NB4 (cell line): ENCODE measurements at regions not wholly inside any gene's neighbourhood (a gene's known extent, or its start where the extent isn't known, plus 50 kb on each side); places are given as distances from the start of the nearest gene placed in this dataset.
"Not testable (repeated sequence)": the region's sequence is repeated elsewhere in the genome, so short reads cannot be mapped to it uniquely, and the experiment has no call there.

Source experiments
- DNase-seq: peaks from one replicate; pipeline ENCODE4 v3.0.0; 2010; ENCODE audit warnings: low read depth
- H3K4me3 ChIP-seq: one replicate; pipeline ENCODE4 v1.5.1; 2011; ENCODE audit warnings: mild to moderate bottlenecking, low read depth, low read length, moderate library complexity
- CTCF ChIP-seq: IDR thresholded peaks from one replicate; pipeline ENCODE4 v1.5.1; 2012; ENCODE audit warnings: low read depth, low read length
- MAX ChIP-seq: IDR thresholded peaks from 2 replicates; pipeline ENCODE4 v1.6.1; 2011; ENCODE audit warnings: low read depth, low read length
- MYC ChIP-seq: IDR thresholded peaks from 2 replicates; pipeline ENCODE4 v1.6.1; 2011; ENCODE audit warnings: low read depth, low read length
- POLR2A ChIP-seq: IDR thresholded peaks from 2 replicates; pipeline ENCODE4 v1.6.1; 2011; ENCODE audit warnings: mild to moderate bottlenecking; ENCODE audit not compliant: insufficient read length; ENCODE audit errors: extremely low read depth

DNA sequence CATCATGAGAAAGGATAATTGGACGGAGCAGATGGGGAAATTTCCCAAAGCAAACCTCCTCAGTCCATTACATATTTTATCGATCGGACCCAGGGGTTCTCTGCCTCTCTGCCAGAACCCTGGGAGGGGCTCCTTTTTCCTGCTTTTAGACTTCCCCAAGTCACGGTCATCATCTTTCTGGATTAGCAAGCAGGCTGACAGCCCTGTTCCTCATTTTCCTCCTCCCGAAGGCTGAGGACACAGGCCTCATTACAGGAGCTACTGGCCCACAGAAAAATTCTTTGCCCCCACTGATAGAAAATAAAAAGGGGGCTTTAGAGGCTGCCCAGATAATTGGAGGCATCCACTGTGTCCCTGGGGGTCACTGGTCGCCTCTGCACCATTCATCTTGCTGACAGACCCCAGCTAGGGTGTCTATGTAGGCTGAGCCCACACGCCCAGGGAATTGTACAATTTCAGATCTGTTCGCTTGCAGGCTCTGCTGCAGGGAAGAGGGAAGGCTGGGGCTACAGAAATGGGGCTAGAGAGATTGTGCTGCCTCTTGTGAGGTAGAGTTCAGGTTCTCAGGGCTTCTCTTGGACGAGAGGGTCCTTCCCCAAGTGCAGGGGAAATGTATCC, 125.7 kb upstream of the SDK1 start:
- H3K4me3 ChIP-seq = no peak overlapping the region
- TF ChIP-seq CTCF = no peak
- TF ChIP-seq MAX = no peak
- TF ChIP-seq MYC = no peak
- no peak for TF ChIP-seq POLR2A
- no peak for DNase-seq

DNA sequence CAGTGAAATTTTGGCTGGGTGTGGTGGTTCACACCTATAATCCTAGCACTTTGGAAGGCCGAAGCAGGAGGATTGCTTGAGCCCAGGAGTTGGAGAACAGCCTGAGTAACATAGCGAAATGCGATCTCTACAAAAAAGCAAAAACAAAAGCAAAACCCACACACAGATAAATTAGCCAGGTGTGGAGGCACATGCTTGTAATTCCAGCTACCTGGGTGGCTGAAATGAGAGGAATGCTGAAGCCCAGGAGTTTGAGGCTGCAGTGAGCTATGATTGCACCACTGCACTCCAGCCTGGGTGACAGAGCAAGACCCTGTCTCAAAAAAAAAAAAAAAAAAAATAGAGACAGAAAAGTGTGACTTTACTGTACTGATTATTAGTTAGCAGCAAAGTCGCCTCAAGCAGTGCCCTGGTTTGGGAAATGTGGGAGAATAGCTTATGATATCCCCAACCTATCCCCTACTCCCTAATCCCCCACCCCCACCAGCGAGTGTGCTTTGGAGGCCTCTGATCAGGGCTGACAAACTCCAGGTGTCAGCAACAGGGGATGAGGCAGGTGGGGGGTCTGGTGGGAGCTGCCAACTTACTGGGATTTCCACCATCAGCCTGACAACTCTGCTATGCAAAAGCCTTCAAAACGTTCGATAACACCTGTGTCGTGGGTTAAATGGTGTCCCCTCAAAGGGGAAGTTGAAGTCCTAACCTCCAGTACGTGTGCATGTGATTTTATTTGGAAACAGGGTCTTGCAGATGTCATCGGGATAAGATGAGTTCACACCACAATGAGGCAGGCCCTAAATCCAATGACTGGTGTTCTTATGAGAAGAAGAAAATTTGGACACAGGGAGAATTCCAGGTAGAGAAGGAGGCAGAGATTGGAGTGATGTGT, 124.7 kb upstream of the SDK1 start:
- DNase-seq = no peak
- TF ChIP-seq POLR2A (no peak), MAX (no peak), MYC (no peak), CTCF (no peak)
- H3K4me3 ChIP-seq = no peak overlapping the region

DNA sequence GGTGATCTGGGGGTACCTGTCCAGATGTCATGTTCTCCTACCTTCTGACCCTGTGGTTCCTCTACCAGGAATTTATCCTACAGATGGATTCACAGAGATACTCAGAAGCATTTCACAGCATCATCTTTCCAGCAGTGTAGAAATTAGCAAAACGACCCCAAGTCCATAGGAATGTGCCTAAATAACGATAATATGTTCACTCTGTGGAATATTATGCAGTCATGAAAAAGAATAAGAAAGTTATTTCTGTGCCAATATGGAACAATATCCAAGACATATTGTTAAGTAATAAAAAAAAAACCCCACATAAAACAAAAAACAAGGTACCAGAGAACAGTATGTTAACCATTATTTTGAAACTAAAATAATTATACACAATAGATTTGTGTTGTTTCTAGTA, 123.8 kb upstream of the SDK1 start:
- TF ChIP-seq MYC = no peak
- TF ChIP-seq POLR2A = no peak
- TF ChIP-seq CTCF = no peak
- TF ChIP-seq MAX = no peak
- H3K4me3 ChIP-seq = no peak overlapping the region
- no peak for DNase-seq

DNA sequence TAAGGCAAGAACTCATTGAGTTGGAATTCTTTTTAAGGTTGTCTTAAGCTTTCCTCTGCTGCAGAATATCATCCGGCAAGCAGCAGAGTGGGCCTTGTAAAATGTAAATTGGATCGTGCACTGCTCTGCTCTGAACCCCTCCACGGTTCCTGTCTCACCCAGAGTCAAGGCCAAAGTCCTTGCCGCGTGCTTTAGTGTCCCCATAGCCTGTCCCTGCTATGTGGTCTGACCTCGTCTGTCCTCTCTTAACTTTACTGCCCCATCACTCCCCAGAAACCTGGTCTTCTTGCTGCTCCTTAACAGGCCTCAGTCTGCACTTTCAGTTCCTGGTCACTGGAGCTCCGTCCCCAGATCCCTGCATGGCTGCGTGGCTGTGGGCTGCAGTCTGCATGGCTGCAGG, 121.6 kb upstream of the SDK1 start:
- DNase-seq = no peak
- no peak overlapping the region for H3K4me3 ChIP-seq
- TF ChIP-seq MYC (no peak), MAX (no peak), POLR2A (no peak), CTCF (no peak)

- H3K4me3 ChIP-seq = no peak overlapping the region
- DNase-seq = no peak
- TF ChIP-seq MAX (no peak), POLR2A (no peak), MYC (no peak), CTCF (no peak)
Measured at GRCh38 chr7:3180604-3181003, 120.4 kb upstream of the SDK1 start.

DNA sequence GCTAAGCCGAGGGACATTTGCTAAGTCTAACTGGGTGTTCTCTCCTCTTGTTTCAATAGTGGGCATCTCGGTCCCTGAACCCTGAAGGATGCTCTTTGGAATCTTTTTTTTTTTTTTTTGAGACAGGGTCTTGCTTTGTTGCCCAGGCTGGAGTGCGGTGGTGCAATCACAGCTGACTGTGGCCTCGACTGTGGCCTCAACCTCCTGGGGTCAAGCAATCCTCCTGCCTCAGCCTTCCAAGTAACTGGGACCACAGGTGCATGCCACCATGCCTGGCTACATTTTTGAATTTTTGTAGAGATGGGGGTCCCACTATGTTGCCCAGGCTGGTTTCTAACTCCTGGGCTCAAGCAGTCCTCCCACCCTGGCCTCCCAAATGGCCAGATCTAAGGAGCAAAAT, 119.0 kb upstream of the SDK1 start:
- DNase-seq, H3K4me3 ChIP-seq: not testable (repeated sequence)
